ENCODE measurements at regions not wholly inside any gene's neighbourhood (a gene's known extent, or its start where the extent isn't known, plus 50 kb on each side); places are given as distances from the start of the nearest gene placed in this dataset.

- no peak for DNase-seq
Measured at GRCh38 chr9:126017758-126018157, 270.6 kb downstream of the PBX3 start.

- no peak for DNase-seq
Measured at GRCh38 chr9:126020836-126021235, 273.7 kb downstream of the PBX3 start.

GRCh38 chr9:126023962-126024361, 276.8 kb downstream of the PBX3 start:
- no peak for DNase-seq

GRCh38 chr9:126024581-126025230, 277.5 kb downstream of the PBX3 start:
- DNase-seq: no peak

GRCh38 chr9:126025991-126026390, 278.8 kb downstream of the PBX3 start:
- DNase-seq: no peak

- no peak for DNase-seq
Measured at GRCh38 chr9:126027566-126027965, 280.4 kb downstream of the PBX3 start.

GRCh38 chr9:126028746-126029145, 281.6 kb downstream of the PBX3 start:
- no peak for DNase-seq

GRCh38 chr9:126030716-126031115, 283.5 kb downstream of the PBX3 start:
- DNase-seq: no peak

GRCh38 chr9:126031116-126031515, 283.9 kb downstream of the PBX3 start:
- DNase-seq: no peak

- DNase-seq: no peak
Measured at GRCh38 chr9:126032135-126032534, 285.0 kb downstream of the PBX3 start.

GRCh38 chr9:126033318-126033717, 286.1 kb downstream of the PBX3 start:
- no peak for DNase-seq

GRCh38 chr9:126033956-126034355, 286.8 kb downstream of the PBX3 start:
- no peak for DNase-seq

- DNase-seq: no peak
Measured at GRCh38 chr9:126036881-126037291, 289.7 kb downstream of the PBX3 start.

GRCh38 chr9:126038790-126039189, 287.8 kb upstream of the MVB12B start:
- no peak for DNase-seq

- no peak for DNase-seq
Measured at GRCh38 chr9:126043681-126044080, 282.9 kb upstream of the MVB12B start.

GRCh38 chr9:126049088-126049487, 277.5 kb upstream of the MVB12B start:
- DNase-seq: no peak

GRCh38 chr9:126049896-126050604, 276.6 kb upstream of the MVB12B start:
- no peak for DNase-seq

GRCh38 chr9:126050605-126050990, 276.0 kb upstream of the MVB12B start:
- DNase-seq: no peak

GRCh38 chr9:126051446-126052130, 275.0 kb upstream of the MVB12B start:
- no peak for DNase-seq

- DNase-seq: no peak
Measured at GRCh38 chr9:126052791-126053190, 273.8 kb upstream of the MVB12B start.

- no peak for DNase-seq
Measured at GRCh38 chr9:126053913-126054312, 272.7 kb upstream of the MVB12B start.

GRCh38 chr9:126055381-126055985, 271.1 kb upstream of the MVB12B start:
- peak in 1 of 3 experiments; percentile 18 for DNase-seq

GRCh38 chr9:126056312-126057021, 270.2 kb upstream of the MVB12B start:
- DNase-seq: peak in 2 of 3 experiments; percentile 66 to 94

Data from NCI-H1417 (cell line).